SK-N-SH treated with all-trans-retinoic acid at 6 μM for 48 hours (cell line): ENCODE measurements at regions not wholly inside any gene's neighbourhood (a gene's known extent, or its start where the extent isn't known, plus 50 kb on each side); places are given as distances from the start of the nearest gene placed in this dataset.

Experiments used
- ARNTL ChIP-seq: fragments of 450-650 bp; formaldehyde crosslinking; IDR thresholded peaks from 2 replicates; pipeline ENCODE4 v1.5.0; 2020; ENCODE audit warnings: low read depth, mild to moderate bottlenecking, moderate library complexity, borderline replicate concordance
- ESRRG ChIP-seq: fragments of 250-450 bp; sonication (Bioruptor Pico); IDR thresholded peaks from 2 replicates; pipeline ENCODE4 v1.6.1; 2021; ENCODE audit warnings: mild to moderate bottlenecking
- OSR1 ChIP-seq: fragments of 250-450 bp; sonication (Bioruptor Pico); IDR thresholded peaks from 2 replicates; pipeline ENCODE4 v1.8.0; 2022; ENCODE audit warnings: moderate library complexity, mild to moderate bottlenecking, inconsistent platforms
- RARB ChIP-seq: fragments of 250-450 bp; sonication (Bioruptor Pico); IDR thresholded peaks from 2 replicates; pipeline ENCODE4 v1.8.0; 2021; ENCODE audit warnings: mild to moderate bottlenecking, moderate library complexity
- TCF4 ChIP-seq: fragments of 250-450 bp; sonication (Bioruptor Pico); IDR thresholded peaks from 2 replicates; pipeline ENCODE4 v1.8.0; 2021; ENCODE audit warnings: mild to moderate bottlenecking, moderate library complexity, borderline replicate concordance
- TOX ChIP-seq: fragments of 250-450 bp; sonication (Bioruptor Pico); IDR thresholded peaks from 2 replicates; pipeline ENCODE4 v1.8.0; 2021; ENCODE audit warnings: mild to moderate bottlenecking, moderate library complexity, borderline replicate concordance
- ZFP3 ChIP-seq: fragments of 250-450 bp; sonication (Bioruptor Pico); IDR thresholded peaks from 2 replicates; pipeline ENCODE4 v1.5.0; 2020; ENCODE audit warnings: mild to moderate bottlenecking, moderate library complexity
- ZFP30 ChIP-seq: fragments of 450-650 bp; formaldehyde crosslinking; IDR thresholded peaks from 2 replicates; pipeline ENCODE4 v1.5.0; 2022; ENCODE audit warnings: mild to moderate bottlenecking, moderate library complexity
- ZNF565 ChIP-seq: fragments of 450-650 bp; formaldehyde crosslinking; conservative IDR thresholded peaks from 2 replicates; pipeline ENCODE4 v1.5.0; 2020; ENCODE audit warnings: low read depth, mild to moderate bottlenecking, moderate library complexity
- ZNF70 ChIP-seq: fragments of 450-650 bp; formaldehyde crosslinking; IDR thresholded peaks from 2 replicates; pipeline ENCODE4 v1.5.0; 2020; ENCODE audit warnings: mild to moderate bottlenecking, moderate library complexity
- ZNF8 ChIP-seq: fragments of 450-650 bp; formaldehyde crosslinking; IDR thresholded peaks from 2 replicates; pipeline ENCODE4 v1.5.0; 2020; ENCODE audit warnings: mild to moderate bottlenecking, moderate library complexity
- TF ChIP-seq, protein P1 (sequence below): fragments of 250-450 bp; sonication (Bioruptor Pico); IDR thresholded peaks from 2 replicates; pipeline ENCODE4 v1.5.1; 2020; ENCODE audit warnings: low read depth, mild to moderate bottlenecking, moderate library complexity
- TF ChIP-seq, protein P2 (sequence below): fragments of 250-450 bp; sonication (Bioruptor Pico); IDR thresholded peaks from 2 replicates; pipeline ENCODE4 v1.8.0; 2020; ENCODE audit warnings: mild to moderate bottlenecking, moderate library complexity, borderline replicate concordance
- TF ChIP-seq, protein P3 (sequence below): fragments of 250-450 bp; sonication (Bioruptor Pico); IDR thresholded peaks from 2 replicates; pipeline ENCODE4 v1.5.0; 2020; ENCODE audit warnings: mild to moderate bottlenecking, moderate library complexity

DNA sequence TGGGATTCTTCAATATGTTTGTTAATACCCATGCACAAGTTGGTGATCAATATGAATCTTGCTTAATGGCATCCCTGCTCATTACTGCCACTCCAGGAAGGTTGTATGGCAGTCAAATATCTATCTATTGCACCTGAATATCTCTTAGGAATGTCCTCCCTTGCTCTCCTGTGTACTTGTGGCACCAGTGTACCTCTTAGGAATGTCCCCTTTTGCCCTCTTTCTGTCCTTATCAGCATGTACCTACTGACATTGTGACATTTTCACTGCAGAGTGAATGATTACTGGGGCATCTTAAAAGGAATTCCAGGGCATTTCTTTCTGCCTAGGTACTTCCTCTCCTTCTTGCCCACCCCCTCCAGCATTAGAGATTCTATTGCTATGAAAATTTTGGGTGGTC lies 163.8 kb upstream of the CENPE start:
- TF ChIP-seq, protein P1, sequence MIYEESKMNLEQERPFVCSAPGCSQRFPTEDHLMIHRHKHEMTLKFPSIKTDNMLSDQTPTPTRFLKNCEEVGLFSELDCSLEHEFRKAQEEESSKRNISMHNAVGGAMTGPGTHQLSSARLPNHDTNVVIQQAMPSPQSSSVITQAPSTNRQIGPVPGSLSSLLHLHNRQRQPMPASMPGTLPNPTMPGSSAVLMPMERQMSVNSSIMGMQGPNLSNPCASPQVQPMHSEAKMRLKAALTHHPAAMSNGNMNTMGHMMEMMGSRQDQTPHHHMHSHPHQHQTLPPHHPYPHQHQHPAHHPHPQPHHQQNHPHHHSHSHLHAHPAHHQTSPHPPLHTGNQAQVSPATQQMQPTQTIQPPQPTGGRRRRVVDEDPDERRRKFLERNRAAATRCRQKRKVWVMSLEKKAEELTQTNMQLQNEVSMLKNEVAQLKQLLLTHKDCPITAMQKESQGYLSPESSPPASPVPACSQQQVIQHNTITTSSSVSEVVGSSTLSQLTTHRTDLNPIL (CRISPR knock-in tag) = no peak
- TF ChIP-seq TCF4 (no peak), ARNTL (CRISPR knock-in tag) (no peak), OSR1 (CRISPR knock-in tag) (no peak), RARB (CRISPR knock-in tag) (no peak), ZNF8 (CRISPR knock-in tag) (no peak), ESRRG (no peak), TOX (CRISPR knock-in tag) (no peak), ZFP30 (CRISPR knock-in tag) (no peak), ZNF565 (CRISPR knock-in tag) (no peak), ZNF70 (CRISPR knock-in tag) (no peak), ZFP3 (CRISPR knock-in tag) (no peak)
- TF ChIP-seq, protein P2, sequence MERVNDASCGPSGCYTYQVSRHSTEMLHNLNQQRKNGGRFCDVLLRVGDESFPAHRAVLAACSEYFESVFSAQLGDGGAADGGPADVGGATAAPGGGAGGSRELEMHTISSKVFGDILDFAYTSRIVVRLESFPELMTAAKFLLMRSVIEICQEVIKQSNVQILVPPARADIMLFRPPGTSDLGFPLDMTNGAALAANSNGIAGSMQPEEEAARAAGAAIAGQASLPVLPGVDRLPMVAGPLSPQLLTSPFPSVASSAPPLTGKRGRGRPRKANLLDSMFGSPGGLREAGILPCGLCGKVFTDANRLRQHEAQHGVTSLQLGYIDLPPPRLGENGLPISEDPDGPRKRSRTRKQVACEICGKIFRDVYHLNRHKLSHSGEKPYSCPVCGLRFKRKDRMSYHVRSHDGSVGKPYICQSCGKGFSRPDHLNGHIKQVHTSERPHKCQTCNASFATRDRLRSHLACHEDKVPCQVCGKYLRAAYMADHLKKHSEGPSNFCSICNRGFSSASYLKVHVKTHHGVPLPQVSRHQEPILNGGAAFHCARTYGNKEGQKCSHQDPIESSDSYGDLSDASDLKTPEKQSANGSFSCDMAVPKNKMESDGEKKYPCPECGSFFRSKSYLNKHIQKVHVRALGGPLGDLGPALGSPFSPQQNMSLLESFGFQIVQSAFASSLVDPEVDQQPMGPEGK (CRISPR knock-in tag) = no peak
- TF ChIP-seq, protein P3, sequence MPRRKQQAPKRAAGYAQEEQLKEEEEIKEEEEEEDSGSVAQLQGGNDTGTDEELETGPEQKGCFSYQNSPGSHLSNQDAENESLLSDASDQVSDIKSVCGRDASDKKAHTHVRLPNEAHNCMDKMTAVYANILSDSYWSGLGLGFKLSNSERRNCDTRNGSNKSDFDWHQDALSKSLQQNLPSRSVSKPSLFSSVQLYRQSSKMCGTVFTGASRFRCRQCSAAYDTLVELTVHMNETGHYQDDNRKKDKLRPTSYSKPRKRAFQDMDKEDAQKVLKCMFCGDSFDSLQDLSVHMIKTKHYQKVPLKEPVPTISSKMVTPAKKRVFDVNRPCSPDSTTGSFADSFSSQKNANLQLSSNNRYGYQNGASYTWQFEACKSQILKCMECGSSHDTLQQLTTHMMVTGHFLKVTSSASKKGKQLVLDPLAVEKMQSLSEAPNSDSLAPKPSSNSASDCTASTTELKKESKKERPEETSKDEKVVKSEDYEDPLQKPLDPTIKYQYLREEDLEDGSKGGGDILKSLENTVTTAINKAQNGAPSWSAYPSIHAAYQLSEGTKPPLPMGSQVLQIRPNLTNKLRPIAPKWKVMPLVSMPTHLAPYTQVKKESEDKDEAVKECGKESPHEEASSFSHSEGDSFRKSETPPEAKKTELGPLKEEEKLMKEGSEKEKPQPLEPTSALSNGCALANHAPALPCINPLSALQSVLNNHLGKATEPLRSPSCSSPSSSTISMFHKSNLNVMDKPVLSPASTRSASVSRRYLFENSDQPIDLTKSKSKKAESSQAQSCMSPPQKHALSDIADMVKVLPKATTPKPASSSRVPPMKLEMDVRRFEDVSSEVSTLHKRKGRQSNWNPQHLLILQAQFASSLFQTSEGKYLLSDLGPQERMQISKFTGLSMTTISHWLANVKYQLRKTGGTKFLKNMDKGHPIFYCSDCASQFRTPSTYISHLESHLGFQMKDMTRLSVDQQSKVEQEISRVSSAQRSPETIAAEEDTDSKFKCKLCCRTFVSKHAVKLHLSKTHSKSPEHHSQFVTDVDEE (CRISPR knock-in tag) = no peak
